Gastrocnemius medialis (tissue), 4 donors: ENCODE measurements at regions not wholly inside any gene's neighbourhood (a gene's known extent, or its start where the extent isn't known, plus 50 kb on each side); places are given as distances from the start of the nearest gene placed in this dataset.

ENCODE experiments used
- POLR2A ChIP-seq, 2 donors: fragments of 450-650 bp; IDR thresholded peaks; one replicate each; pipeline ENCODE4 v1.6.1; 2017; ENCODE audit warnings: antibody characterized with exemption in 2 of 2, mild to moderate bottlenecking in 2 of 2, moderate library complexity in 2 of 2
- TF ChIP-seq, protein P1 (sequence below), 5 experiments: fragments of 450-650 bp in 3 of 5; fragments of 200-600 bp in 2 of 5; sonication (generic) in 2 of 5; IDR thresholded peaks in 4 of 5; conservative IDR thresholded peaks in 1 of 5; 1 replicate in 4 of 5; 2 replicates in 1 of 5; pipeline ENCODE4 v1.5.1; 2016 to 2019; ENCODE audit warnings: antibody characterized with exemption in 5 of 5, mild to moderate bottlenecking in 3 of 5, moderate library complexity in 3 of 5

DNA sequence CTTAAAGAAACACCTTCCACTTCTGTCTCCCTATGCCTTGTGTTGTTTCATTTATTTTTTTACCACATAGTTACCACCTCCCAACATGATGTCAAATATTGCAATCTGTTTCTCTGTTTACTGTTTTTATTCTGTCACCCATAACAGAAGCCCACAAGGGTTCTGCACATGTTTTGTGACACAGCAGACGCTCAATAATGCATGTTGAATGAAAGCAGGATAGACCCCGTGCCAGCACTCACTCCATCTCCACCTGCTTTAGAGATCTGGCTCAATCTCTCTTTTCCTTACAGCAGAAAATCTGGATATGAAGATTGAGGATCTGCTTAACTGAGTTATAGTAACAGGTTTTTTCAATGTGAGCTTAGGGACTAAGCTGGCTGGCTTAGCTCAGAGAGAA is 116.8 kb upstream of the NUDT10 start:
- TF ChIP-seq, protein P1, sequence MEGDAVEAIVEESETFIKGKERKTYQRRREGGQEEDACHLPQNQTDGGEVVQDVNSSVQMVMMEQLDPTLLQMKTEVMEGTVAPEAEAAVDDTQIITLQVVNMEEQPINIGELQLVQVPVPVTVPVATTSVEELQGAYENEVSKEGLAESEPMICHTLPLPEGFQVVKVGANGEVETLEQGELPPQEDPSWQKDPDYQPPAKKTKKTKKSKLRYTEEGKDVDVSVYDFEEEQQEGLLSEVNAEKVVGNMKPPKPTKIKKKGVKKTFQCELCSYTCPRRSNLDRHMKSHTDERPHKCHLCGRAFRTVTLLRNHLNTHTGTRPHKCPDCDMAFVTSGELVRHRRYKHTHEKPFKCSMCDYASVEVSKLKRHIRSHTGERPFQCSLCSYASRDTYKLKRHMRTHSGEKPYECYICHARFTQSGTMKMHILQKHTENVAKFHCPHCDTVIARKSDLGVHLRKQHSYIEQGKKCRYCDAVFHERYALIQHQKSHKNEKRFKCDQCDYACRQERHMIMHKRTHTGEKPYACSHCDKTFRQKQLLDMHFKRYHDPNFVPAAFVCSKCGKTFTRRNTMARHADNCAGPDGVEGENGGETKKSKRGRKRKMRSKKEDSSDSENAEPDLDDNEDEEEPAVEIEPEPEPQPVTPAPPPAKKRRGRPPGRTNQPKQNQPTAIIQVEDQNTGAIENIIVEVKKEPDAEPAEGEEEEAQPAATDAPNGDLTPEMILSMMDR (IDR thresholded peaks at IDR 0.05 in 4 of 5, conservative IDR thresholded peaks at IDR 0.05 in 1 of 5) = no peak
- no peak for TF ChIP-seq POLR2A (IDR thresholded peaks at IDR 0.05)
